ENCODE measurements at regions not wholly inside any gene's neighbourhood (a gene's known extent, or its start where the extent isn't known, plus 50 kb on each side); places are given as distances from the start of the nearest gene placed in this dataset.

DNA sequence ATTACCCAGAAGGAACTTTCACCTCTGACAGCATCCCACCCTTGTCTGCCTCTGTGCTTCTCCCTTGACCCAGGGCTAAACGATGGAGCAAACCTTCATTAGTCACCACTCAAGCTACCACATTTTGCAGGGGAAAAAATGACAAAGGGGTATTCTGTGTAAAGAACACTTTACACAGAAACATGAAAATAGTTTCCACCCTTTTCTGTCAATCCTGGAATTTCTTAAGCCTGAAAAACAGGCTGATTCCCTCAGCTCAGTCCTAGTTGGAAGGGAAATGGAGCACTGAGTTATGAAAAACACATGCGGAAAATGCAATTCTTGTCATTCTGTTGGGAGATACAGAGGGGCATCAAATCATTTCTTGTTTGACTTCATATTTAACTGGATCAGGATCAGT lies 175.0 kb upstream of the HNRNPA3 start:
- ChIA-PET POLR2A (no interaction called here), CTCF (interaction anchor here (1.1 kb wide), 1 partner anchor 84 kb away, joined by 3 read pairs; no protein-coding TSS in a partner anchor)
- Histone ChIP-seq H3K36me3 (ENCODE audit: control insufficient read depth in 4 of 4, insufficient read depth in 4 of 4, low read length in 3 of 4) (no peaks in the 10 kb centered on the region), H3K4me1 (ENCODE audit: control extremely low read depth in 1 of 4, control insufficient read depth in 4 of 4, insufficient read depth in 4 of 4, low read length in 3 of 4) (peaks cover 0 to 5% (median 0%) of the 10 kb centered on the region in 4 experiments), H3K4me3 (ENCODE audit: control insufficient read depth in 1 of 7, extremely low read depth in 1 of 7, insufficient read depth in 4 of 7, low read depth in 2 of 7, low read length in 6 of 7) (no peak overlapping the region), H3K27me3 (replicated peaks in 2 of 5; ENCODE audit: control insufficient read depth in 4 of 5, insufficient read depth in 5 of 5, low read length in 4 of 5) (no peaks in the 10 kb centered on the region), H3K9me3 (ENCODE audit: control extremely low read depth in 1 of 5, control insufficient read depth in 4 of 5, insufficient read depth in 2 of 5, low read depth in 1 of 5, low read length in 4 of 5) (peaks cover 0 to 1% (median 0%) of the 10 kb centered on the region in 5 experiments), H3K27ac (ENCODE audit: insufficient read depth in 1 of 2, low read depth in 1 of 2, low read length in 2 of 2, poor library complexity in 1 of 2, severe bottlenecking in 2 of 2) (no peak overlapping the region)
- no peak for DNase-seq
- WGBS (ENCODE audit: insufficient coverage) = 100% methylated on average over 1 of the region's 2 CpGs

DNA sequence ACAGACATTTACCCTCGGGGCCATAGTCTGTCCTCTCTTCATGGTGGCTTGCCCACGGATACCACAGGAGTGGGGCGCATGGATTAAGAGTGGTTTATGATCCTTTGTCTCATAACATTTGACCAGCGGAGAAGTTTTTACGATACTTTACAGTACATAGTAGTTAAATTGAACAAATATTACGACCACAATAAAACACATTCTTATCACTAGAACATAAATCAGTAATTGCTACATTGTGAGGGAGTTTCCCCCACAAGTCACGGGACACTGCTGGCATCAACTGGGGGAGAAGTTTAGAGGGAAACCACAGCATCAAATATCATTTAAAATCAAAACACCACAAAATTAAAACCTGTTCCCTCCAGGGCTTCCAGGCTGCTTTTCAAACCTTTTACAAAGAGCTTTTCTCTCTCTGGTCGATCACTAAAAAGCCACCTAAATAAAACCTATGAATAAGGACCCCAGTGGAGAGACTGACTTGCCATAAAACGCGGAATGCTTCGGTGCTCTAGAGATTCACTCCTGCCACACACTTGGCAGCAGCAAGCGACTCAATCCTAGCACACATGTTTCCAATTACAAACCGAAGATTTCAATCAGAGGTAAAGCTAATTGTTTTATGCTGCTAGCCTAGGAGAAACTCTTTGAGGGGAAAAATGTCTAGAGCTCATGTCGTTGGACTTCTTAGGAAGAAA lies 173.7 kb upstream of the HNRNPA3 start:
- peak in 2 of 3 donors; percentile 30 to 49 for DNase-seq
- no peaks in the 10 kb centered on the region for H3K27me3 ChIP-seq (replicated peaks in 2 of 5; ENCODE audit: control insufficient read depth in 4 of 5, insufficient read depth in 5 of 5, low read length in 4 of 5)
- CTCF ChIA-PET = interaction anchor here (0.8 to 1.2 kb wide), 2 partner anchors 10 to 106 kb away, joined by 3 to 4 read pairs; no protein-coding TSS in a partner anchor
- no peaks in the 10 kb centered on the region for H3K36me3 ChIP-seq (ENCODE audit: control insufficient read depth in 4 of 4, insufficient read depth in 4 of 4, low read length in 3 of 4)
- H3K27ac ChIP-seq (ENCODE audit: insufficient read depth in 1 of 2, low read depth in 1 of 2, low read length in 2 of 2, poor library complexity in 1 of 2, severe bottlenecking in 2 of 2) = no peak overlapping the region
- H3K9me3 ChIP-seq (ENCODE audit: control extremely low read depth in 1 of 5, control insufficient read depth in 4 of 5, insufficient read depth in 2 of 5, low read depth in 1 of 5, low read length in 4 of 5) = peaks cover 0 to 1% (median 0%) of the 10 kb centered on the region in 5 experiments
- 91% methylated on average over 5 of the region's 14 CpGs for WGBS (ENCODE audit: insufficient coverage)
- H3K4me3 ChIP-seq (ENCODE audit: control insufficient read depth in 1 of 7, extremely low read depth in 1 of 7, insufficient read depth in 4 of 7, low read depth in 2 of 7, low read length in 6 of 7) = no peak overlapping the region
- POLR2A ChIA-PET = no interaction called here
- H3K4me1 ChIP-seq (ENCODE audit: control extremely low read depth in 1 of 4, control insufficient read depth in 4 of 4, insufficient read depth in 4 of 4, low read length in 3 of 4) = peaks cover 0 to 5% (median 0%) of the 10 kb centered on the region in 4 experiments

DNA sequence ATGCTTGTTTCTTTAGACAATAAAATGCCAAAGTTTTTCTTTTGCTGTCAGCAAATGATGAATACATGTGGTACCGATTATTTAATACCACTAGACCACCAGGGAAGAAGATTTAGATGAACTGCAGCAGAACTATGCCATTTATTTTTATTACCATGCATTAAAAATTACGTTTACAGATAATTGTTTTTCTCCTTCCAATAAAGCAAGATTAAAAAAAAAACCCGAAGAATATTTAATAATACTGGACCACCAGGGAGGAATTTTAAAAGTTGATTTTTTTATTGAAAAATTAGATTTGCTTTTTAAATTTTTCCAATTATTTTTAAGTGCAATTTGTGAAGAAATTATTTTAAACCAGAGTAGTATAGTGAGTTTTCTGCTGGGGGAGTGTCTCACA lies 170.3 kb upstream of the HNRNPA3 start:
- H3K27me3 ChIP-seq (replicated peaks in 2 of 5; ENCODE audit: control insufficient read depth in 4 of 5, insufficient read depth in 5 of 5, low read length in 4 of 5) = no peaks in the 10 kb centered on the region
- WGBS (ENCODE audit: insufficient coverage) = no CpG with 5 or more reads among the region's 3 CpGs
- no peak overlapping the region for H3K4me3 ChIP-seq (ENCODE audit: control insufficient read depth in 1 of 7, extremely low read depth in 1 of 7, insufficient read depth in 4 of 7, low read depth in 2 of 7, low read length in 6 of 7)
- H3K9me3 ChIP-seq (ENCODE audit: control extremely low read depth in 1 of 5, control insufficient read depth in 4 of 5, insufficient read depth in 2 of 5, low read depth in 1 of 5, low read length in 4 of 5) = peaks cover 0 to 5% (median 0%) of the 10 kb centered on the region in 5 experiments
- CTCF ChIA-PET = interaction anchor here (0.8 kb wide), 1 partner anchor 29 kb away, joined by 3 read pairs; no protein-coding TSS in a partner anchor
- DNase-seq = no peak
- peaks cover 0 to 5% (median 0%) of the 10 kb centered on the region in 4 experiments for H3K4me1 ChIP-seq (ENCODE audit: control extremely low read depth in 1 of 4, control insufficient read depth in 4 of 4, insufficient read depth in 4 of 4, low read length in 3 of 4)
- no peaks in the 10 kb centered on the region for H3K36me3 ChIP-seq (ENCODE audit: control insufficient read depth in 4 of 4, insufficient read depth in 4 of 4, low read length in 3 of 4)
- POLR2A ChIA-PET = no interaction called here
- H3K27ac ChIP-seq (ENCODE audit: insufficient read depth in 1 of 2, low read depth in 1 of 2, low read length in 2 of 2, poor library complexity in 1 of 2, severe bottlenecking in 2 of 2) = no peak overlapping the region

DNA sequence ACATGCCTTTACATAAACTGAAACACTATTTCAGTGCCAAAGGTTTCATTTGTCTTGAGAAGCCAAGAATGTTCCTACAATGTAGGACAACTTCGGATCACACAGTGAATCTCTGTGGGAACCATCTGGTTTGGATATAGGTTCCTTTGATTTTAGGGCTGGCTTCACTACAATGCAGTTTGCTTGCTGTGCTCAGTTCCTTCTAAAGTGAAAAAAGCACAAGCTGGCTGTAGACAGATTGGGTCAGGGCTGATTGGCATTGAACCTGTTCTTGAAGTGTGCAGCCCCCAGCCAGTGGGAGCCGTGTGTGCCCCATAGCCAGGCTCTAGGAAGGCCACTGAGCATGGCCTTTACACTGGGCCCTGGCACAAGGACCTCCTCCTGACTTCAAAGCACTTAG lies 167.9 kb upstream of the HNRNPA3 start:
- ChIA-PET CTCF (interaction anchor here (1.1 to 2.4 kb wide), 5 partner anchors 9 to 53 kb away, joined by 3 to 9 read pairs (median 4); no protein-coding TSS in a partner anchor), POLR2A (no interaction called here)
- H3K36me3 ChIP-seq (ENCODE audit: control insufficient read depth in 4 of 4, insufficient read depth in 4 of 4, low read length in 3 of 4) = no peaks in the 10 kb centered on the region
- WGBS (ENCODE audit: insufficient coverage) = 97% methylated on average over 2 of the region's 2 CpGs
- H3K4me3 ChIP-seq (ENCODE audit: control insufficient read depth in 1 of 7, extremely low read depth in 1 of 7, insufficient read depth in 4 of 7, low read depth in 2 of 7, low read length in 6 of 7) = no peak overlapping the region
- no peaks in the 10 kb centered on the region for H3K4me1 ChIP-seq (ENCODE audit: control extremely low read depth in 1 of 4, control insufficient read depth in 4 of 4, insufficient read depth in 4 of 4, low read length in 3 of 4)
- no peak overlapping the region for H3K27ac ChIP-seq (ENCODE audit: insufficient read depth in 1 of 2, low read depth in 1 of 2, low read length in 2 of 2, poor library complexity in 1 of 2, severe bottlenecking in 2 of 2)
- no peaks in the 10 kb centered on the region for H3K27me3 ChIP-seq (replicated peaks in 2 of 5; ENCODE audit: control insufficient read depth in 4 of 5, insufficient read depth in 5 of 5, low read length in 4 of 5)
- H3K9me3 ChIP-seq (ENCODE audit: control extremely low read depth in 1 of 5, control insufficient read depth in 4 of 5, insufficient read depth in 2 of 5, low read depth in 1 of 5, low read length in 4 of 5) = peaks cover 0 to 10% (median 0%) of the 10 kb centered on the region in 5 experiments
- DNase-seq = no peak

DNA sequence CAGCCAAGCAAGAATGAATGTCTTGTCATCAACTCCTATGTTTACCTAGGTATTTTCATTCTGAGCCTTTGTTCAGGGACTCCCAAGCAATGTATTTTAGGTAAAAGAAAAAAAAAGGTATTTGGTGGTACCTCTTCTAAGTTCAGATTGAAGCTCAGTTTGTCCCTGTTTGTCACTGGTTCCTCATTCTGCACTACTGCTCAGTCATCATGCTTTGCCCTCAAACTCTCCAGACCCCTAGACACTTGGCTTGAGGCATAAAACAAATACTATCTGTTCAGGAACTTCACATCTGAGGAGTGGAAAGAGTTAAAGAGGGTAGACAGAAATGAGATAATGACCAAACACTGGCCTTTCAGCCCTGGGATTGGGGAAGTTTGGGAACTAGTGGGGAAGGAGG lies 163.6 kb upstream of the HNRNPA3 start:
- peak in 2 of 3 donors; percentile 55 to 62 for DNase-seq
- H3K4me1 ChIP-seq (ENCODE audit: control extremely low read depth in 1 of 4, control insufficient read depth in 4 of 4, insufficient read depth in 4 of 4, low read length in 3 of 4) = no peaks in the 10 kb centered on the region
- no peaks in the 10 kb centered on the region for H3K36me3 ChIP-seq (ENCODE audit: control insufficient read depth in 4 of 4, insufficient read depth in 4 of 4, low read length in 3 of 4)
- no peak overlapping the region for H3K4me3 ChIP-seq (ENCODE audit: control insufficient read depth in 1 of 7, extremely low read depth in 1 of 7, insufficient read depth in 4 of 7, low read depth in 2 of 7, low read length in 6 of 7)
- CTCF ChIA-PET = interaction anchor here (0.9 kb wide), 1 partner anchor 10 kb away, joined by 3 read pairs; no protein-coding TSS in a partner anchor
- no peaks in the 10 kb centered on the region for H3K27me3 ChIP-seq (replicated peaks in 2 of 5; ENCODE audit: control insufficient read depth in 4 of 5, insufficient read depth in 5 of 5, low read length in 4 of 5)
- POLR2A ChIA-PET = interaction anchor here (0.7 kb wide), 1 partner anchor 16 kb away, joined by 5 read pairs; no protein-coding TSS in a partner anchor
- peaks cover 0 to 10% (median 0%) of the 10 kb centered on the region in 5 experiments for H3K9me3 ChIP-seq (ENCODE audit: control extremely low read depth in 1 of 5, control insufficient read depth in 4 of 5, insufficient read depth in 2 of 5, low read depth in 1 of 5, low read length in 4 of 5)
- H3K27ac ChIP-seq (ENCODE audit: insufficient read depth in 1 of 2, low read depth in 1 of 2, low read length in 2 of 2, poor library complexity in 1 of 2, severe bottlenecking in 2 of 2) = no peak overlapping the region

DNA sequence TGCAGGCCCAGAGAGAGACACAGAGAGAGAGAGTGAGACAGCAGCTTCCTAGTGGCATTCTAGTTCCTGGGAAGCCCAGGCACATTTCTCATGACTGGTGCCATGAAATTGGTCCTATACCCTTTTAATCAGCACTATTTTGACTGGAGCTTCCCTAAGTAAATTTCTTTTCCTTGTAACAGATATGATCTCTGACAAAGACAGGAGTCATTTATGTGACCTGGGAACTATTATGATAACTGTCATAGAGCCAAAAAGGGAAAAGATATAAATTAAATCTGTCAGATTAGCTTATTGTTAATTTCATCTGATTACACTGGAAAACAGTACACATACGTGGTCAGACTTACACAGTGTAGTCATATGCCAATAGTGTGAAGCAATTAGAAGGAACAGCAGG lies 161.3 kb upstream of the HNRNPA3 start:
- POLR2A ChIA-PET = no interaction called here
- CTCF ChIA-PET = no interaction called here

DNA sequence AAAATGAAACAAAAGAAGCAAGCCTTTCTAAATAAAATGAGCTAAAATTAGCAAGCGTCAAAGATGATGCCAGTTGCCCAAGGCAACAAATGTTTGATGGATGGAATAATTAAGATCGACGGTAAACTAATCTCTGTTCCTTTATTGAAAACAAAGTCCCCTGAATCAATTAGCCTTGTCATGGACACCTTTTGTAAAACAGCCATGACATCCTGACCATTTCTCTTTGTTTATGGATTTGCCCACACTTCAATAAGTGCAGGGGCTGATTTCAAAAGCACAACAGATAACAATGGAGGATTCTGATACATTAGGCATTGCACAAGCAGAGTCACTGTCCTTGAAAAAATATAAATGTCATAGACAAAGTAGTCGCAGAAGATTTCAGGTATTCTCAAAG lies 160.1 kb upstream of the HNRNPA3 start:
- peaks cover 0 to 4% (median 0%) of the 10 kb centered on the region in 5 experiments for H3K9me3 ChIP-seq (ENCODE audit: control extremely low read depth in 1 of 5, control insufficient read depth in 4 of 5, insufficient read depth in 2 of 5, low read depth in 1 of 5, low read length in 4 of 5)
- no peak overlapping the region for H3K27ac ChIP-seq (ENCODE audit: insufficient read depth in 1 of 2, low read depth in 1 of 2, low read length in 2 of 2, poor library complexity in 1 of 2, severe bottlenecking in 2 of 2)
- DNase-seq = no peak
- H3K4me1 ChIP-seq (ENCODE audit: control extremely low read depth in 1 of 4, control insufficient read depth in 4 of 4, insufficient read depth in 4 of 4, low read length in 3 of 4) = no peaks in the 10 kb centered on the region
- no peak overlapping the region for H3K4me3 ChIP-seq (ENCODE audit: control insufficient read depth in 1 of 7, extremely low read depth in 1 of 7, insufficient read depth in 4 of 7, low read depth in 2 of 7, low read length in 6 of 7)
- H3K36me3 ChIP-seq (ENCODE audit: control insufficient read depth in 4 of 4, insufficient read depth in 4 of 4, low read length in 3 of 4) = no peaks in the 10 kb centered on the region
- H3K27me3 ChIP-seq (replicated peaks in 2 of 5; ENCODE audit: control insufficient read depth in 4 of 5, insufficient read depth in 5 of 5, low read length in 4 of 5) = no peaks in the 10 kb centered on the region
- ChIA-PET CTCF (interaction anchor here (0.7 to 1.2 kb wide), 2 partner anchors 52 to 357 kb away, joined by 3 read pairs; no protein-coding TSS in a partner anchor), POLR2A (no interaction called here)
- WGBS (ENCODE audit: insufficient coverage) = 100% methylated on average over 3 of the region's 4 CpGs

More for the DNA sequence above, 161.3 kb upstream of the HNRNPA3 start:
- DNase-seq = no peak
- Histone ChIP-seq H3K4me3 (ENCODE audit: control insufficient read depth in 1 of 7, extremely low read depth in 1 of 7, insufficient read depth in 4 of 7, low read depth in 2 of 7, low read length in 6 of 7) (no peak overlapping the region), H3K9me3 (ENCODE audit: control extremely low read depth in 1 of 5, control insufficient read depth in 4 of 5, insufficient read depth in 2 of 5, low read depth in 1 of 5, low read length in 4 of 5) (peaks cover 0 to 10% (median 0%) of the 10 kb centered on the region in 5 experiments), H3K4me1 (ENCODE audit: control extremely low read depth in 1 of 4, control insufficient read depth in 4 of 4, insufficient read depth in 4 of 4, low read length in 3 of 4) (no peaks in the 10 kb centered on the region), H3K27me3 (replicated peaks in 2 of 5; ENCODE audit: control insufficient read depth in 4 of 5, insufficient read depth in 5 of 5, low read length in 4 of 5) (no peaks in the 10 kb centered on the region), H3K27ac (ENCODE audit: insufficient read depth in 1 of 2, low read depth in 1 of 2, low read length in 2 of 2, poor library complexity in 1 of 2, severe bottlenecking in 2 of 2) (no peak overlapping the region), H3K36me3 (ENCODE audit: control insufficient read depth in 4 of 4, insufficient read depth in 4 of 4, low read length in 3 of 4) (no peaks in the 10 kb centered on the region)
- WGBS (ENCODE audit: insufficient coverage) = 67% methylated on average over 1 of the region's 1 CpG
